Activated T-cell treated with anti-CD3 and anti-CD28 coated beads for 1 hour (primary cell): ENCODE measurements at regions not wholly inside any gene's neighbourhood (a gene's known extent, or its start where the extent isn't known, plus 50 kb on each side); places are given as distances from the start of the nearest gene placed in this dataset.

Source experiments
- DNase-seq: peaks from one replicate; pipeline ENCODE4 v3.0.0-alpha.2; 2020; ENCODE audit warnings: low read depth

- no peak for DNase-seq
Observed at GRCh38 chr20:52820641-52821292, 151.4 kb upstream of the TSHZ2 start.

DNA sequence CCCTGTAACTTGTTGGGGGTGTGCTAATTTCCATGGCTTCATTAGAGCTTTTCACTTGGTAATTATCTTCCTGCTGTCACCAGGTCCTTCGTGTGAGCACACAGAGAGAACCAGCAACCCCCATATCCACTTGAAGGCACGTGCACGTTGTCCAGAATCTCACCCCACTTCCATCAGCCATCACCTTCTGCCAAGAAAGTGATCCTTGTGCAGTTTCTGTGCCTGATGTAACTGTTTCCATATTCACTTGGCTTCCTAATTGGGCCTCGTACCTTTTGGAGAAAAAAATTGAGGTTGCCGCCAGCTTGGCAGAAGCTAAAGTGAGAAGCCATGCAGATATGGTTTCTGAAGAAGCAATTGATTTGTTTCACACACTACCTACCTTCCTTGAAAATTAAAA, 153.7 kb upstream of the TSHZ2 start:
- DNase-seq: no peak

- DNase-seq: no peak
Observed at GRCh38 chr20:52817981-52818380, 154.2 kb upstream of the TSHZ2 start.

DNA sequence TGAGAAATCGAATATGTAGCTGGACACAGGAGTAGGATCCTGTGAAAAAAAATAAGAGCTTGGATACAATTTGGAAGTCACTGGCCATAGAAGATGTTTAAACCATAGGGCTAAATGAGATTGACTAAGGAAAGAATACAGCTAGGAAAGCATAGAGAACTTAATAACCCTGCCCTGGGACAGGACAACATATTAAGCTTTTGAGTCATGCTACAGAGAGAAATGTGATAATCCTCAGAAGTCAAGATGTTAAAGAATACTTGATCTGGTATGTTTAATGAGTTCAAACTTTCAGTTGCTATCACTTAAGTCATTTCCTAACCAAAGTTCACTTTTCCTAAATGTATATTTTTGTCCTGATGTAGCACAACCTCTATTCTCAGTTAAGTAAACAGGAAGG, 154.6 kb upstream of the TSHZ2 start:
- no peak for DNase-seq

GRCh38 chr20:52814371-52814770, 157.8 kb upstream of the TSHZ2 start:
- DNase-seq: no peak

DNA sequence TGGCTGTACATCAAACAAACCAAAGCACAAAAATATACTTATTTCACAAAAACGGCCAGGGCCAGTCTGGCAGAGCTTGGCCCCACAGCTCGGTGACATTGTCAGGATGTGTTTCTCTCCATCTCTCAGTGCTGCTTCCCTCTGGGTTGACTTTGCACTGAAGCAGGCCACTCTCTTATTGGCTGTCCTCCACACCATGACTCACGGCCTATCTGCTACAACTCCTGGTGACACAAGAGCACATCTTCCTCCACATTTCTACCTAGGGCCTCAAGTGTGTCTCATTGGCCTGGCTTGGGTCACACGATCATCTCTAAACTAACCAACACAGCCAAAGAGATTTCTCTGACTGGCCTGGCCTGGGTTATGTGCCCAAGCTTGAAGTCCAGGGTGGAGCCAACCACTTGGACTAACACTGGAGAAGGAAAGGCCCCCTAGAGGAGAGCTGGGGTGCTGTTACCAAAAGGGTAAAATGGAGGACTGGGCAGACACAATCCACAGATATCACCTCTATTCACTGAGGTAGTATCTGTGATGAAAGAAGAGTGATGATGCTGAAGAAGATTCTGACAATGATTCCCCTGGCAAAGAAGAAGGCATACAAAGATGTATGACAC, 159.8 kb upstream of the TSHZ2 start:
- no peak for DNase-seq

DNA sequence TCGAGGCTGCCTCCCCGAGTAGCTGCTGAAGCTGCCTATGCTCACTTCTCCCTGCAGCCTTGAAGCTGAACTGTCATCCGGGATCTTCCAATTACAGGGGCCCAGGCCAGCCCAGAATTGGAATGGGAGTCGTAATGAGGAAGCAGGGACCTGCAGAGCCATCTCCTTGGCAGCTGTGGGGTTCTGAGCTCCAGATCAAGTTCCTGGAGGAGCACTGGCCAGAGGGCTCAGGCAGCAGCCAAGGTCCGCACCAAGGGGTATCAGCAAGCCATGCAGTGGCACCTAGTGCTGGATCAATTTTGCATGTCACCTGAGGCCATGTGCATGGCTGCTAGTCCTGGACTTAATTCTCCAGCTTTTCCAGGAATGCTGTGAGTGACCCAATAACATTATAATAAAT, 163.2 kb upstream of the TSHZ2 start:
- no peak for DNase-seq

DNA sequence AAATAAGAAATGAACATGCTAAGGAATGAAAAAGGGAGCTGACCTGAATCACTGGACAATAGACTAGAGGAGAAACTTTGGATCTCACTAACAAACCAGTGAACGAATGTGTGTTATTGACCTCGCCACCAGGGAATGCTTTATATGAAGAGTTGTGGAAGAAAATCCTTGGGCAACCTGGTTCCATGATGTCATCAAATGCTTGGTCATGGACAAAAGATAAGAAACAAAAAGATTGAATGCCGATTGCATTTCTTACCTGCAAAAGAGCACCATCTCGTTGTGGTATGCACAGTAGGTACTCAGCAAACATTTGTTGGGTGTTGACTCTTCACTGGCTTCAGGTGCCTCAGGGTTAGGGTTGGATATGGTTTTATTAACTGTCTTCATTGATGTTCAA, 165.2 kb upstream of the TSHZ2 start:
- DNase-seq: no peak

- no peak for DNase-seq
Observed at GRCh38 chr20:52805843-52806242, 166.3 kb upstream of the TSHZ2 start.

DNA sequence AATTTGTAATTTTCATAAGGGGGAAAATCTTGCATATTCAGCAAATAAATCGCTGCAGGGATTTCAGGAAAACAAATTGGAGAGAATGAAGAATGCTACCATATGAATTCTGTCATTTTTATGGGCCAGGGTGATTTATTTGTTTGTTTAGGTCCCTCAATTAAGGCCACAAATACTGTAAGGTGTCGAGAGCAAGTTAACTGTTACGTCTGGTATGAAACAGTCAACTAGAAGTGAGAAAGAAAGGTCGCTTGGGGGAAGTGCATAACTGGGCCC, 166.9 kb upstream of the TSHZ2 start:
- no peak for DNase-seq

DNA sequence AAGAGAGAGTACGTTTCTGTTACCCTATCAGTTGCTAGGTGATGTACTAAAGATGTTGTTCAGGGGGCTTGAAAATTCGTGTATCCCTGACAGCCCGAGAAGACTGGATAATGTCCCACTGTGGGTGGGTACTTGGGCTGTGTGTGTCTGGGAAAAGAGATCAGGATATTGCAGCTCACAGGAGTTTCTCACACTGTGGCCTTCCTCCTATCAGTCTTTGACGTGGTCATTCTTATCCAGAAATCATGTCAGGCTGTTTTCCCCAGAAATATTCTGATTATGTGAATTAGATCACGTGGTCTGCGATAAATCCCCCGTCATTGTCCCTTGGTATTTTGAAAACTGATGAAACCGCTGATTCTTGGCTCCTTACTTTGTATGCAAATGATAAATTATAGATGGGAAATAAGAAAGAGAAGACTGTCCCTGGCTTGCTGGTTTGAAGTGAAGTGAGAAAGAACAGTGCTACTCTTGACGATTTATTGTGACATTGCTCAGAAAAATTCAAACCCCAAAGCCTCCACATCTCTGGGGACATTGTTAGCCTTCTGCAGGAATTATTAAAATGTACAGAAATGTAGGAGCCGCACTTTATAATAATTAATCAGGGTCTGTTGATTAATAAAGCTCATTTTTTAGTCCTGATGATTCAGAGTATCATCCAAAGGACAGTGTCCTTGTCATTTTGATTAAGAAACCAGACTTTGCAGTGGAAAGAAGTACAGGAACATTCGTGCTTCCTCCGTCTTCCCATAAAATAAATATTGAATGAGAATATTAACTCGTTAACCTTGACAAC, 167.5 kb upstream of the TSHZ2 start:
- no peak for DNase-seq

GRCh38 chr20:52801628-52802006, 170.5 kb upstream of the TSHZ2 start:
- DNase-seq: no peak

GRCh38 chr20:52800734-52801627, 171.2 kb upstream of the TSHZ2 start:
- DNase-seq: no peak

- no peak for DNase-seq
Observed at GRCh38 chr20:52799130-52799529, 173.0 kb upstream of the TSHZ2 start.

- DNase-seq: no peak
Observed at GRCh38 chr20:52798124-52798523, 174.0 kb upstream of the TSHZ2 start.

GRCh38 chr20:52794853-52795252, 177.3 kb upstream of the TSHZ2 start:
- no peak for DNase-seq

DNA sequence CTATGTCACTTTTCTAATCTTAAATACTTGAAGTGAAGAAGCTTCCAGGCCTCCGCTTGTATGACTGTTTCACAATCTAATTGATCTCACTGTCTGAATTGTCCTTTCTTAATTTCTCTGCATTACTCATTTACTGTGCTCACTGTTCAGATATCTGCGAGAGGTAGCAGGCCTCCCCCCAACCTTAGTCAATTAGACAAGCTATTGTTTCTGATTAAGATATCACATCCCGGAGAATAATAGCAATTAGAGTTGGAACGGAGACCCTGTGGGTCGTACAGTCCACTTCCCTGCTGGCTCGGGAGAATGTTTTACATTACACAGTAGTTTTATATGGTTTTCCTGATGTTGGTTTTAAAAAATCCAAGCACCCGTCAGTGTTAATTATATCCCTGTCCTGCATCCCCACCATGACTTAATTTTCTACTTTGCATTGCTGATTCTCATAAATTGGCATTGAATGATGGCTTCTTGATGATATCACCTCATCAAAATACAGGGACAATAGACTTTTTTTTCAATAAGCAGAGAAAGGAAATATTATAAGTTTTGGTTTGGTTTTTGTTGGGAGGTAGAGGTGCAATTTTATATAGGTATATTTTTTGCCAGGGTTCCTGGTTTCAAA, 178.7 kb upstream of the TSHZ2 start:
- DNase-seq: no peak

- DNase-seq: no peak
Observed at GRCh38 chr20:52791091-52791490, 181.1 kb upstream of the TSHZ2 start.

- DNase-seq: no peak
Observed at GRCh38 chr20:52789716-52790115, 182.4 kb upstream of the TSHZ2 start.

DNA sequence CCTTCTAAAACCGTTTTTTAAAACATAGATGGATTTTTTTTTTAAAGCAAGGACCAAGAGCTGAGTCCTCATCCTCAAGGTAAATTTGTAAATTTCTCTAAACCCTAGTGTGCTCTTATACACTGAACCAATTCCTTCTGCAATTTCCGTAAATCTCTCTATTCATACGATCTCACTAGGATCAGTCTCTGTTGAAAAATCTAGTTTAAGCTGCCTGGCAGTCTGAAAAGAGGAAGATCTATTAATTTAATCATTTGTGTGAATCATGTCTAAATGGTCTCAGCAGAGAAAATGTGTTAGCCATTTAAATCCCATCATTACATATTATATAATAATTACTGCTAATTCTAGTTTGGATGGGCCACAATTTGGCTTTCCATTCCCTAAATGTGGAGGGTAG, 184.2 kb upstream of the TSHZ2 start:
- no peak for DNase-seq

GRCh38 chr20:52787216-52787615, 184.9 kb upstream of the TSHZ2 start:
- DNase-seq: no peak

DNA sequence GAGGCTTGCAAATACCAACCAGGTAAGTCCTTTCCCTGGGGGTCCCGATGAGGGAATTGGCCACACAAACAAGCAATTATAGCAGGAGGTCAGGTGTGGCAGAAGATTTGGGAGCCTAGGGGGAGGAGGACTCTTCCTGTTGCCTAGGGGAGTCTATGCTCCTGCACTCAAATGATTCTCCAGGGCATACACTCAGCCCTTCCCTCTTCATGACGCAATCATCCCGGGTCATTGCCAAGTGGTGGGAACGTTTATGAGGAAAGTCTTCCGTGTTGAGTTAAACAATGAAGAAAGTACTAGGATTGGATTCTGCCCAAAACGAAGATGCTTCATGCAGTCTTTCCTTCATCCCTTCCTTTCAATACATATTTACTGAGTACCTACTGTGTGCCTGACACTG, 186.5 kb upstream of the TSHZ2 start:
- no peak for DNase-seq
